SK-N-SH (cell line): ENCODE measurements at regions not wholly inside any gene's neighbourhood (a gene's known extent, or its start where the extent isn't known, plus 50 kb on each side); places are given as distances from the start of the nearest gene placed in this dataset.

ENCODE experiments used
- CTCF ChIA-PET: fragments of 300-600, 350-600 bp; formaldehyde crosslinking; extraction: SDS; loops from one replicate; lab custom pipeline; 2021; lab: Yijun Ruan, JAX
- POLR2A ChIA-PET: fragments of 350-600 bp; sonication (Branson Sonifier 250); formaldehyde crosslinking; extraction: SDS; loops from one replicate; lab custom pipeline; 2020; ENCODE audit warnings: antibody characterized with exemption, inconsistent platforms; lab: Yijun Ruan, JAX
- DNase-seq: peaks from one replicate; pipeline ENCODE4 v3.0.0; 2012
- H2AFZ ChIP-seq: fragments of 200-600 bp; sonication (generic); 2 replicates; pipeline ENCODE4 v1.8.1; 2016; ENCODE audit warnings: antibody characterized with exemption, mild to moderate bottlenecking, low read depth
- H3F3A ChIP-seq: fragments of 200-600 bp; sonication (generic); replicated peaks from 2 replicates; pipeline ENCODE3; 2016; ENCODE audit warnings: antibody characterized with exemption, mild to moderate bottlenecking; ENCODE audit not compliant: insufficient read depth
- H3K27ac ChIP-seq, 2 experiments: fragments of 200-500 bp in 1 of 2; fragments of 200-600 bp in 1 of 2; sonication (Bioruptor generic) in 1 of 2; sonication (generic), shearing (Covaris generic) in 1 of 2; 2 replicates each; pipeline versions ENCODE4 v1.5.1 to v1.6.1; 2014 to 2016; ENCODE audit warnings: low read depth in 2 of 2, inconsistent platforms in 1 of 2, low read length in 1 of 2, mild to moderate bottlenecking in 1 of 2, mixed read lengths in 1 of 2
- H3K27me3 ChIP-seq: fragments of 200-600 bp; sonication (generic), shearing (Covaris generic); 2 replicates; pipeline ENCODE4 v1.6.1; 2016; ENCODE audit warnings: mixed run types; ENCODE audit not compliant: insufficient read depth
- H3K36me3 ChIP-seq, 2 experiments: fragments of 200-500 bp in 1 of 2; fragments of 200-600 bp in 1 of 2; sonication (Bioruptor generic) in 1 of 2; sonication (generic) in 1 of 2; replicated peaks in 1 of 2; 2 replicates each; pipeline versions ENCODE3 to v1.5.1; 2014 to 2016; ENCODE audit warnings: low read length in 1 of 2, mild to moderate bottlenecking in 1 of 2; ENCODE audit not compliant: insufficient read depth in 2 of 2, control insufficient read depth in 1 of 2
- H3K4me1 ChIP-seq, 2 experiments: fragments of 200-500 bp in 1 of 2; fragments of 200-600 bp in 1 of 2; sonication (Bioruptor generic) in 1 of 2; sonication (generic), shearing (Covaris generic) in 1 of 2; 2 replicates each; pipeline versions ENCODE4 v1.5.1 to v1.6.1; 2014 to 2016; ENCODE audit warnings: low read depth in 1 of 2, low read length in 1 of 2, mixed run types in 1 of 2; ENCODE audit not compliant: insufficient read depth in 2 of 2, control insufficient read depth in 1 of 2
- H3K4me2 ChIP-seq: fragments of 200-600 bp; sonication (generic), shearing (Covaris generic); 2 replicates; pipeline ENCODE4 v1.6.1; 2017; ENCODE audit warnings: mixed run types
- H3K4me3 ChIP-seq, 2 experiments: fragments of 200-500 bp in 1 of 2; fragments of 200-600 bp in 1 of 2; sonication (Bioruptor generic) in 1 of 2; sonication (generic), shearing (Covaris generic) in 1 of 2; 2 replicates each; pipeline versions ENCODE4 v1.5.1 to v1.8.1; 2014 to 2016; ENCODE audit warnings: low read depth in 2 of 2, inconsistent platforms in 1 of 2, low read length in 1 of 2, mild to moderate bottlenecking in 1 of 2, mixed read lengths in 1 of 2, moderate library complexity in 1 of 2
- H3K79me2 ChIP-seq: fragments of 200-600 bp; sonication (generic); 2 replicates; pipeline ENCODE4 v1.8.1; 2017; ENCODE audit warnings: mild to moderate bottlenecking; ENCODE audit not compliant: insufficient read depth
- H3K9ac ChIP-seq: fragments of 200-600 bp; sonication (generic); 2 replicates; pipeline ENCODE4 v1.6.1; 2017; ENCODE audit warnings: mixed run types
- H3K9me2 ChIP-seq: fragments of 200-600 bp; sonication (generic); 2 replicates; pipeline ENCODE4 v1.6.1; 2017; ENCODE audit warnings: mixed run types
- H3K9me3 ChIP-seq: fragments of 200-600 bp; sonication (generic); 2 replicates; pipeline ENCODE4 v1.6.1; 2017; ENCODE audit warnings: mixed run types, mild to moderate bottlenecking, moderate library complexity
- H4K20me1 ChIP-seq: fragments of 200-600 bp; sonication (generic); 2 replicates; pipeline ENCODE4 v1.6.1; 2017; ENCODE audit warnings: mild to moderate bottlenecking, mixed run types; ENCODE audit not compliant: insufficient read depth
- CHD2 ChIP-seq: fragments of 150-350 bp; IDR thresholded peaks from 2 replicates; pipeline ENCODE4 v1.6.1; 2018; ENCODE audit warnings: low read length; ENCODE audit not compliant: partially characterized antibody
- EP300 ChIP-seq, 2 experiments: IDR thresholded peaks; 2 replicates each; pipeline versions ENCODE4 v1.4.0 to v1.6.1; 2012; ENCODE audit warnings: borderline replicate concordance in 1 of 2, low read depth in 1 of 2, low read length in 1 of 2
- MEF2A ChIP-seq: IDR thresholded peaks from 2 replicates; pipeline ENCODE4 v1.4.0; 2012; ENCODE audit warnings: low read depth, borderline replicate concordance
- MXI1 ChIP-seq: IDR thresholded peaks from 2 replicates; pipeline ENCODE4 v1.6.1; 2012; ENCODE audit warnings: mild to moderate bottlenecking, low read depth, low read length, improper control_type of control experiment
- POLR2AphosphoS5 ChIP-seq: IDR thresholded peaks from 2 replicates; pipeline ENCODE4 v1.6.1; 2012; ENCODE audit warnings: low read depth, low read length
- SIN3A ChIP-seq: IDR thresholded peaks from 2 replicates; pipeline ENCODE4 v1.6.1; 2012; ENCODE audit warnings: low read depth, mild to moderate bottlenecking, low read length, moderate library complexity, borderline replicate concordance
- TCF12 ChIP-seq: IDR thresholded peaks from 2 replicates; pipeline ENCODE4 v1.4.0; 2012
- YY1 ChIP-seq: IDR thresholded peaks from 2 replicates; pipeline ENCODE4 v1.4.0; 2012; ENCODE audit warnings: low read depth, mild to moderate bottlenecking
- WGBS: methylation state at CpG from one replicate; pipeline ENCODE4 v1.1.6; 2017; ENCODE audit warnings: low lambda C conversion rate; 5-methylcytosine and 5-hydroxymethylcytosine counted together
- TF ChIP-seq, protein P1 (sequence below): IDR thresholded peaks from 2 replicates; pipeline ENCODE4 v1.4.0; 2012; ENCODE audit warnings: low read depth
- TF ChIP-seq, protein P2 (sequence below): fragments of 200-600 bp; sonication (generic); IDR thresholded peaks from 2 replicates; pipeline ENCODE4 v1.6.1; 2017; ENCODE audit warnings: antibody characterized with exemption, mild to moderate bottlenecking, moderate library complexity
- TF ChIP-seq, protein P3 (sequence below): IDR thresholded peaks from 2 replicates; pipeline ENCODE4 v1.4.0; 2012; ENCODE audit warnings: low read depth, borderline replicate concordance
- TF ChIP-seq, protein P4 (sequence below): IDR thresholded peaks from 2 replicates; pipeline ENCODE4; 2012

DNA sequence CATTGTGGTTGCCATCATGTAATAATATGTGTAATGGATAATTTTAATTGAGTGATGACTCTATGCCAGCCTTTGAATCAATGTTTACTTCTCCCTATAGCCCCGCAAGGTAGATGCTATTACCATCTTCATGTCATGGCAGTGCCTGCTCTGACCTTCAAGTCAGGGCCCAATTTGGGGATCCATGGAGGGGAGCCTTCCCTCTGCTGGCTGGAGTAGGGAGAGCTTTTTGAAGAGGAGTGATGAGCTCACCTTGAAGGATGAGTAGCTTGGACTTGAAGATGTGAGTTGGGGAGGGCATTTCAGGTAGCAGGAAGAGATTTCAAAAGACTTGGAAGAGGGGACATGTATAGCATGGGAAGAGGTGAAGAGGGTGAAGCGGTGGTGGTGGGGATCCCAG, 189.2 kb downstream of the FOXD2 start (continued):
- TF ChIP-seq MEF2A (no peak), YY1 (no peak), POLR2AphosphoS5 (no peak), SIN3A (no peak), CHD2 (no peak), EP300 (IDR thresholded peaks at IDR 0.05; ENCODE audit: borderline replicate concordance in 1 of 2, low read depth in 1 of 2, low read length in 1 of 2) (no peak), TCF12 (no peak), MXI1 (no peak)
- TF ChIP-seq, protein P1, sequence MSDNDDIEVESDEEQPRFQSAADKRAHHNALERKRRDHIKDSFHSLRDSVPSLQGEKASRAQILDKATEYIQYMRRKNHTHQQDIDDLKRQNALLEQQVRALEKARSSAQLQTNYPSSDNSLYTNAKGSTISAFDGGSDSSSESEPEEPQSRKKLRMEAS = no peak
- TF ChIP-seq, protein P2, sequence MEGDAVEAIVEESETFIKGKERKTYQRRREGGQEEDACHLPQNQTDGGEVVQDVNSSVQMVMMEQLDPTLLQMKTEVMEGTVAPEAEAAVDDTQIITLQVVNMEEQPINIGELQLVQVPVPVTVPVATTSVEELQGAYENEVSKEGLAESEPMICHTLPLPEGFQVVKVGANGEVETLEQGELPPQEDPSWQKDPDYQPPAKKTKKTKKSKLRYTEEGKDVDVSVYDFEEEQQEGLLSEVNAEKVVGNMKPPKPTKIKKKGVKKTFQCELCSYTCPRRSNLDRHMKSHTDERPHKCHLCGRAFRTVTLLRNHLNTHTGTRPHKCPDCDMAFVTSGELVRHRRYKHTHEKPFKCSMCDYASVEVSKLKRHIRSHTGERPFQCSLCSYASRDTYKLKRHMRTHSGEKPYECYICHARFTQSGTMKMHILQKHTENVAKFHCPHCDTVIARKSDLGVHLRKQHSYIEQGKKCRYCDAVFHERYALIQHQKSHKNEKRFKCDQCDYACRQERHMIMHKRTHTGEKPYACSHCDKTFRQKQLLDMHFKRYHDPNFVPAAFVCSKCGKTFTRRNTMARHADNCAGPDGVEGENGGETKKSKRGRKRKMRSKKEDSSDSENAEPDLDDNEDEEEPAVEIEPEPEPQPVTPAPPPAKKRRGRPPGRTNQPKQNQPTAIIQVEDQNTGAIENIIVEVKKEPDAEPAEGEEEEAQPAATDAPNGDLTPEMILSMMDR = no peak
- TF ChIP-seq, protein P3, sequence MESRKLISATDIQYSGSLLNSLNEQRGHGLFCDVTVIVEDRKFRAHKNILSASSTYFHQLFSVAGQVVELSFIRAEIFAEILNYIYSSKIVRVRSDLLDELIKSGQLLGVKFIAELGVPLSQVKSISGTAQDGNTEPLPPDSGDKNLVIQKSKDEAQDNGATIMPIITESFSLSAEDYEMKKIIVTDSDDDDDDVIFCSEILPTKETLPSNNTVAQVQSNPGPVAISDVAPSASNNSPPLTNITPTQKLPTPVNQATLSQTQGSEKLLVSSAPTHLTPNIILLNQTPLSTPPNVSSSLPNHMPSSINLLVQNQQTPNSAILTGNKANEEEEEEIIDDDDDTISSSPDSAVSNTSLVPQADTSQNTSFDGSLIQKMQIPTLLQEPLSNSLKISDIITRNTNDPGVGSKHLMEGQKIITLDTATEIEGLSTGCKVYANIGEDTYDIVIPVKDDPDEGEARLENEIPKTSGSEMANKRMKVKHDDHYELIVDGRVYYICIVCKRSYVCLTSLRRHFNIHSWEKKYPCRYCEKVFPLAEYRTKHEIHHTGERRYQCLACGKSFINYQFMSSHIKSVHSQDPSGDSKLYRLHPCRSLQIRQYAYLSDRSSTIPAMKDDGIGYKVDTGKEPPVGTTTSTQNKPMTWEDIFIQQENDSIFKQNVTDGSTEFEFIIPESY = no peak

DNA sequence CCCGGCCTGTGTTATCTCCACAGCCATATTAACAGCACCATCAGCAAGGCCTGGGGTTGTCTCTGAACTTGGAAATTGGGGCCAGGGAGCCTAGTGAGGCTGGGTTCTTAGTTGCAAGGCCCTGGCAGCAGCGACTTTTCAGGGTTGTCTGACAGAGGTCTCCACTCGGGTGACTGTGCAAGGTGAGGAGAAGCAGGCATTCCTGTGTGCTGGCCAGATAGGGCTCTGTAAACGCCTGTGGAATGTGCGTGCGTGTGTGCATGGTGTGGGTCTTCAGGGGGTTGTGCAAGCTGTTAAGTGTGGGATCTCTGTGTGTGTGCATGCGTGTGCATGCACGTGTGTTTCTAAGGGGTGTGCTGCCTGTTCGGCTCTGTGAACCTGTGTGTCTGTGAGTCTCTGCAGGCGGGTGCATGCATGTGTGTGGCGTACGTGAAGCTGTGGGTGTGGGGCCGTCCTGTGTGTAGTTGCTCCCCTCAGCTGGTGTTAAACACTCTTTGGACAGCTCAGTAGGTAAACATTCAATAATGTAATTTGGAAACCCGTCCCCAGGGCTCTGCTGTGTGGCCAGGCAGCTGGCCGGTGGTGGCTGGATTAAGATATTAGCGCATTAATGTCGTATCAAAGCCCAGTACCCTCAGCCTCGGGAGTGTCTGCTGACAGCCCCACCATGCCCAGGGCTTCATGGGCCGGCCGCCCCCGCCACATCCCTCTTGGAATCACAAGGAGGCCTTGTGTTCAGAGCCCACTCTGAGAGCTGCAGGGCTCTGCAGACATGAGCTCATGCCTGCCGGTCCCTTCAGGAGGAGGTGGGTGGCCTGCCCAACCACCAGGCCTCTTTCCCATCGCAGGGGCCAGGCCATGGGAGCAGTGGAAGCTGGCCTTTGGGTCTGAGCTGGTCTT, 189.9 kb downstream of the FOXD2 start:
- Histone ChIP-seq H3K9ac (no peak overlapping the region), H3K27me3 (no peaks in the 10 kb centered on the region), H3K4me2 (no peak overlapping the region), H3K36me3 (no peaks in the 10 kb centered on the region), H3K27ac (peak overlapping the region in 1 of 2 experiments; percentile 60; a peak in 2 of 4 replicates), H2AFZ (no peak overlapping the region), H4K20me1 (no peaks in the 10 kb centered on the region), H3K9me3 (no peaks in the 10 kb centered on the region), H3K79me2 (no peaks in the 10 kb centered on the region), H3K9me2 (no peaks in the 10 kb centered on the region), H3F3A (no peaks in the 10 kb centered on the region), H3K4me3 (no peak overlapping the region), H3K4me1 (peaks cover 0 to 29% of the 10 kb centered on the region in 2 experiments; a peak in 1 of 4 replicates)
- ChIA-PET CTCF (interaction anchor here (1.0 to 1.3 kb wide), 5 partner anchors 12 to 196 kb away, joined by 3 to 4 read pairs (median 3); partner anchors contain the start of gene FOXD2), POLR2A (interaction anchor here (0.9 kb wide), 1 partner anchor 9 kb away, joined by 4 read pairs; no protein-coding TSS in a partner anchor)
- TF ChIP-seq EP300 (IDR thresholded peaks at IDR 0.05; ENCODE audit: borderline replicate concordance in 1 of 2, low read depth in 1 of 2, low read length in 1 of 2) = 0 out of 4 replicates have a peak, but pooled peaks of 1 of the 2 experiments have one; percentile 6
- TF ChIP-seq, protein P4, sequence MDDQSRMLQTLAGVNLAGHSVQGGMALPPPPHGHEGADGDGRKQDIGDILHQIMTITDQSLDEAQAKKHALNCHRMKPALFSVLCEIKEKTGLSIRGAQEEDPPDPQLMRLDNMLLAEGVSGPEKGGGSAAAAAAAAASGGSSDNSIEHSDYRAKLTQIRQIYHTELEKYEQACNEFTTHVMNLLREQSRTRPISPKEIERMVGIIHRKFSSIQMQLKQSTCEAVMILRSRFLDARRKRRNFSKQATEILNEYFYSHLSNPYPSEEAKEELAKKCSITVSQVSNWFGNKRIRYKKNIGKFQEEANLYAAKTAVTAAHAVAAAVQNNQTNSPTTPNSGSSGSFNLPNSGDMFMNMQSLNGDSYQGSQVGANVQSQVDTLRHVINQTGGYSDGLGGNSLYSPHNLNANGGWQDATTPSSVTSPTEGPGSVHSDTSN = no peak
- TF ChIP-seq POLR2AphosphoS5 = no peak
- 50% methylated on average over 18 of the region's 23 CpGs for WGBS
- peak; percentile 55 for DNase-seq
